ENCODE measurements at regions not wholly inside any gene's neighbourhood (a gene's known extent, or its start where the extent isn't known, plus 50 kb on each side); places are given as distances from the start of the nearest gene placed in this dataset.

DNA sequence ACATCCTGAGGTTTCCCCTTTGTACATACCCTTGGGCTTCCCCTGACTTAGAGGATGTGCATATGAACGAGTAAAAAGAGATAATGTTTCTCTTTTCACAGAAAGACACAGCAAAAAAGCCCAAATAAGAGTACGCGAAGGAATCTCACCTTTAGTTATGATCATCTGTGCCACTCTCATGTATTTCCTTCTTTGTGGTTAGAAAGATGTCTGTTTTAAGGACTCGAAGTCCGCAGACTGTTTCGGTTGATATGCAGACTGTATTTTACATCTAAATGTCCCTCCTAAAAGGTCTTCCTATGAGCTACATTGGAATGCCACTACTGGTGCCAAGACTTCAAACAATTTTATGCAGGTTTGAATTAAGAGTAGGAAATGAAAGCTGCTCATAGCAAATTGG is 102.3 kb upstream of the GOT2 start:
- Histone ChIP-seq H4K20me1 (ENCODE audit: insufficient read depth) (no peaks in the 10 kb centered on the region), H3K9me3 (no peaks in the 10 kb centered on the region), H3K4me1 (ENCODE audit: control insufficient read depth in 1 of 2, insufficient read depth in 2 of 2, low read depth in 1 of 2, low read length in 1 of 2) (no peaks in the 10 kb centered on the region), H3F3A (replicated peaks; ENCODE audit: insufficient read depth) (no peaks in the 10 kb centered on the region), H3K9me2 (no peaks in the 10 kb centered on the region), H3K4me2 (no peak overlapping the region), H3K9ac (no peak overlapping the region), H3K79me2 (ENCODE audit: insufficient read depth) (no peaks in the 10 kb centered on the region), H3K27me3 (ENCODE audit: insufficient read depth) (no peaks in the 10 kb centered on the region), H3K4me3 (ENCODE audit: low read depth in 2 of 2, low read length in 1 of 2) (no peak overlapping the region), H2AFZ (ENCODE audit: low read depth) (no peak overlapping the region), H3K36me3 (replicated peaks in 1 of 2; ENCODE audit: control insufficient read depth in 1 of 2, insufficient read depth in 2 of 2, low read length in 1 of 2) (no peaks in the 10 kb centered on the region), H3K27ac (ENCODE audit: low read depth in 2 of 2, low read length in 1 of 2) (no peak overlapping the region)
- no peak for TF ChIP-seq TEAD4 (IDR thresholded peaks at IDR 0.05; ENCODE audit: borderline replicate concordance, insufficient read depth)
- TF ChIP-seq, protein P1, sequence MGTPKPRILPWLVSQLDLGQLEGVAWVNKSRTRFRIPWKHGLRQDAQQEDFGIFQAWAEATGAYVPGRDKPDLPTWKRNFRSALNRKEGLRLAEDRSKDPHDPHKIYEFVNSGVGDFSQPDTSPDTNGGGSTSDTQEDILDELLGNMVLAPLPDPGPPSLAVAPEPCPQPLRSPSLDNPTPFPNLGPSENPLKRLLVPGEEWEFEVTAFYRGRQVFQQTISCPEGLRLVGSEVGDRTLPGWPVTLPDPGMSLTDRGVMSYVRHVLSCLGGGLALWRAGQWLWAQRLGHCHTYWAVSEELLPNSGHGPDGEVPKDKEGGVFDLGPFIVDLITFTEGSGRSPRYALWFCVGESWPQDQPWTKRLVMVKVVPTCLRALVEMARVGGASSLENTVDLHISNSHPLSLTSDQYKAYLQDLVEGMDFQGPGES (IDR thresholded peaks at IDR 0.05; ENCODE audit: low read depth, low read length), result no peak
- POLR2A ChIA-PET, result no interaction called here
- CTCF ChIA-PET, result no interaction called here
- WGBS (ENCODE audit: low lambda C conversion rate), result 51% methylated on average over 6 of the region's 6 CpGs
- no peak for DNase-seq

GRCh38 chr16:58832386-58832895 is 98.3 kb upstream of the GOT2 start:
- H3K9me3 ChIP-seq, result no peaks in the 10 kb centered on the region
- H2AFZ ChIP-seq (ENCODE audit: low read depth), result no peak overlapping the region
- no peak overlapping the region for H3K9ac ChIP-seq
- H3K27ac ChIP-seq (ENCODE audit: low read depth in 2 of 2, low read length in 1 of 2), result no peak overlapping the region
- H3K4me1 ChIP-seq (ENCODE audit: control insufficient read depth in 1 of 2, insufficient read depth in 2 of 2, low read depth in 1 of 2, low read length in 1 of 2), result no peaks in the 10 kb centered on the region
- no peaks in the 10 kb centered on the region for H3F3A ChIP-seq (replicated peaks; ENCODE audit: insufficient read depth)
- ChIA-PET CTCF (interaction anchor here (0.9 to 3.9 kb wide), 2 partner anchors 11 to 18 kb away, joined by 3 to 14 read pairs; no protein-coding TSS in a partner anchor), POLR2A (no interaction called here)
- H3K36me3 ChIP-seq (replicated peaks in 1 of 2; ENCODE audit: control insufficient read depth in 1 of 2, insufficient read depth in 2 of 2, low read length in 1 of 2), result no peaks in the 10 kb centered on the region
- H3K4me2 ChIP-seq, result no peak overlapping the region
- H4K20me1 ChIP-seq (ENCODE audit: insufficient read depth), result no peaks in the 10 kb centered on the region
- no peaks in the 10 kb centered on the region for H3K27me3 ChIP-seq (ENCODE audit: insufficient read depth)
- H3K4me3 ChIP-seq (ENCODE audit: low read depth in 2 of 2, low read length in 1 of 2), result no peak overlapping the region
- no peaks in the 10 kb centered on the region for H3K9me2 ChIP-seq
- 43% methylated on average over 2 of the region's 2 CpGs for WGBS (ENCODE audit: low lambda C conversion rate)
- no peak for DNase-seq
- no peaks in the 10 kb centered on the region for H3K79me2 ChIP-seq (ENCODE audit: insufficient read depth)
- peak; percentile 10; the same call in 1 of the 2 replicates for TF ChIP-seq RAD21 (IDR thresholded peaks at IDR 0.05; ENCODE audit: low read length)
- no peak for TF ChIP-seq USF1 (IDR thresholded peaks at IDR 0.05; ENCODE audit: borderline replicate concordance, low read depth)
- TF ChIP-seq MEF2A (IDR thresholded peaks at IDR 0.05; ENCODE audit: borderline replicate concordance, low read depth), result no peak

- 19% methylated on average over 4 of the region's 4 CpGs for WGBS (ENCODE audit: low lambda C conversion rate)
Measured at GRCh38 chr16:58831386-58831785, 97.3 kb upstream of the GOT2 start.

More at GRCh38 chr16:58831386-58831785, 97.3 kb upstream of the GOT2 start:
- H4K20me1 ChIP-seq (ENCODE audit: insufficient read depth), result no peaks in the 10 kb centered on the region
- no peaks in the 10 kb centered on the region for H3K79me2 ChIP-seq (ENCODE audit: insufficient read depth)
- no peaks in the 10 kb centered on the region for H3K9me2 ChIP-seq
- no peak overlapping the region for H3K4me3 ChIP-seq (ENCODE audit: low read depth in 2 of 2, low read length in 1 of 2)
- H3K36me3 ChIP-seq (replicated peaks in 1 of 2; ENCODE audit: control insufficient read depth in 1 of 2, insufficient read depth in 2 of 2, low read length in 1 of 2), result no peaks in the 10 kb centered on the region
- CTCF ChIA-PET, result interaction anchor here (3.9 kb wide), 1 partner anchor 12 kb away, joined by 14 read pairs; no protein-coding TSS in a partner anchor
- no peak overlapping the region for H2AFZ ChIP-seq (ENCODE audit: low read depth)
- POLR2A ChIA-PET, result no interaction called here
- no peaks in the 10 kb centered on the region for H3F3A ChIP-seq (replicated peaks; ENCODE audit: insufficient read depth)
- no peak overlapping the region for H3K4me2 ChIP-seq
- H3K4me1 ChIP-seq (ENCODE audit: control insufficient read depth in 1 of 2, insufficient read depth in 2 of 2, low read depth in 1 of 2, low read length in 1 of 2), result no peaks in the 10 kb centered on the region
- no peak overlapping the region for H3K27ac ChIP-seq (ENCODE audit: low read depth in 2 of 2, low read length in 1 of 2)
- no peak for TF ChIP-seq ELF1 (IDR thresholded peaks at IDR 0.05)
- TF ChIP-seq MXI1 (IDR thresholded peaks at IDR 0.05; ENCODE audit: low read depth, low read length), result no peak
- TF ChIP-seq TCF12 (IDR thresholded peaks at IDR 0.05), result no peak
- no peak for DNase-seq
- H3K27me3 ChIP-seq (ENCODE audit: insufficient read depth), result no peaks in the 10 kb centered on the region
- no peak overlapping the region for H3K9ac ChIP-seq
- no peaks in the 10 kb centered on the region for H3K9me3 ChIP-seq

All from SK-N-SH (cell line).